ENCODE measurements at regions not wholly inside any gene's neighbourhood (a gene's known extent, or its start where the extent isn't known, plus 50 kb on each side); places are given as distances from the start of the nearest gene placed in this dataset.
"Not testable (repeated sequence)": the region's sequence is repeated elsewhere in the genome, so short reads cannot be mapped to it uniquely, and the experiment has no call there.

GRCh38 chr2:65620026-65620425 lies 187.6 kb upstream of the SPRED2 start:
- Mint-ChIP-seq H3K4me1 (no peaks in the 10 kb centered on the region), H3K36me3 (ENCODE audit: insufficient read depth) (no peaks in the 10 kb centered on the region), H3K4me3 (no peak overlapping the region), H3K27me3 (peaks cover 47% of the 10 kb centered on the region), H3K27ac (ENCODE audit: low read depth) (no peak overlapping the region), H3K9me3 (no peaks in the 10 kb centered on the region)
- DNase-seq (ENCODE audit: low spot score in 2 of 2) (no peak), ATAC-seq (replicated peaks; ENCODE audit: extremely low read depth, poor library complexity, severe bottlenecking) (no peak)

- Mint-ChIP-seq H3K4me1 (no peaks in the 10 kb centered on the region), H3K36me3 (ENCODE audit: insufficient read depth) (no peaks in the 10 kb centered on the region)
These were observed 183.2 kb upstream of the SPRED2 start for GRCh38 chr2:65615602-65616001.

GRCh38 chr2:65613968-65614555 lies 181.7 kb upstream of the SPRED2 start:
- no peaks in the 10 kb centered on the region for H3K4me1 Mint-ChIP-seq
- H3K36me3 Mint-ChIP-seq (ENCODE audit: insufficient read depth), result no peaks in the 10 kb centered on the region
- no peak overlapping the region for H3K27ac Mint-ChIP-seq (ENCODE audit: low read depth)
- DNase-seq (ENCODE audit: low spot score in 2 of 2) (no peak), ATAC-seq (replicated peaks; ENCODE audit: extremely low read depth, poor library complexity, severe bottlenecking) (no peak)
- H3K4me3 Mint-ChIP-seq, result no peak overlapping the region
- H3K9me3 Mint-ChIP-seq, result no peaks in the 10 kb centered on the region
- peaks cover 7% of the 10 kb centered on the region for H3K27me3 Mint-ChIP-seq

More at GRCh38 chr2:65615602-65616001, 183.2 kb upstream of the SPRED2 start:
- Mint-ChIP-seq H3K9me3 (no peaks in the 10 kb centered on the region), H3K27ac (ENCODE audit: low read depth) (no peak overlapping the region), H3K4me3 (no peak overlapping the region), H3K27me3 (peaks cover 16% of the 10 kb centered on the region)
- DNase-seq (ENCODE audit: low spot score in 2 of 2), result no peak
- no peak for ATAC-seq (replicated peaks; ENCODE audit: extremely low read depth, poor library complexity, severe bottlenecking)

- H3K4me1 Mint-ChIP-seq, result no peaks in the 10 kb centered on the region
- no peak overlapping the region for H3K4me3 Mint-ChIP-seq
- DNase-seq (ENCODE audit: low spot score in 2 of 2) (no peak), ATAC-seq (replicated peaks; ENCODE audit: extremely low read depth, poor library complexity, severe bottlenecking) (no peak)
- no peaks in the 10 kb centered on the region for H3K9me3 Mint-ChIP-seq
- H3K27me3 Mint-ChIP-seq, result no peaks in the 10 kb centered on the region
- H3K36me3 Mint-ChIP-seq (ENCODE audit: insufficient read depth), result no peaks in the 10 kb centered on the region
- H3K27ac Mint-ChIP-seq (ENCODE audit: low read depth), result no peak overlapping the region
These were observed 179.1 kb upstream of the SPRED2 start for GRCh38 chr2:65611488-65611887.

- H3K27me3 Mint-ChIP-seq, result no peaks in the 10 kb centered on the region
- no peaks in the 10 kb centered on the region for H3K36me3 Mint-ChIP-seq (ENCODE audit: insufficient read depth)
- H3K9me3 Mint-ChIP-seq, result no peaks in the 10 kb centered on the region
- H3K4me3 Mint-ChIP-seq, result no peak overlapping the region
- ATAC-seq (replicated peaks; ENCODE audit: extremely low read depth, poor library complexity, severe bottlenecking) (no peak), DNase-seq (ENCODE audit: low spot score in 2 of 2) (no peak)
- no peak overlapping the region for H3K27ac Mint-ChIP-seq (ENCODE audit: low read depth)
- no peaks in the 10 kb centered on the region for H3K4me1 Mint-ChIP-seq
These were observed 176.5 kb upstream of the SPRED2 start for GRCh38 chr2:65608916-65609315.

- no peaks in the 10 kb centered on the region for H3K9me3 Mint-ChIP-seq
- no peak for DNase-seq (ENCODE audit: low spot score in 2 of 2)
- ATAC-seq (replicated peaks; ENCODE audit: extremely low read depth, poor library complexity, severe bottlenecking), result no peak
- no peaks in the 10 kb centered on the region for H3K27me3 Mint-ChIP-seq
- no peak overlapping the region for H3K4me3 Mint-ChIP-seq
- no peak overlapping the region for H3K27ac Mint-ChIP-seq (ENCODE audit: low read depth)
- H3K36me3 Mint-ChIP-seq (ENCODE audit: insufficient read depth), result no peaks in the 10 kb centered on the region
- H3K4me1 Mint-ChIP-seq, result no peaks in the 10 kb centered on the region
These were observed 176.1 kb upstream of the SPRED2 start for GRCh38 chr2:65608466-65608865.

- DNase-seq (ENCODE audit: low spot score in 2 of 2) (no peak), ATAC-seq (replicated peaks; ENCODE audit: extremely low read depth, poor library complexity, severe bottlenecking) (no peak)
- Mint-ChIP-seq H3K27me3 (no peaks in the 10 kb centered on the region), H3K27ac (ENCODE audit: low read depth) (no peak overlapping the region), H3K4me1 (no peaks in the 10 kb centered on the region), H3K4me3 (no peak overlapping the region), H3K36me3 (ENCODE audit: insufficient read depth) (no peaks in the 10 kb centered on the region), H3K9me3 (no peaks in the 10 kb centered on the region)
These were observed 175.4 kb upstream of the SPRED2 start for GRCh38 chr2:65607662-65608305.

- Mint-ChIP-seq H3K4me3 (no peak overlapping the region), H3K36me3 (ENCODE audit: insufficient read depth) (no peaks in the 10 kb centered on the region), H3K27ac (ENCODE audit: low read depth) (peak overlapping the region; percentile 6), H3K4me1 (no peaks in the 10 kb centered on the region), H3K9me3 (no peaks in the 10 kb centered on the region), H3K27me3 (no peaks in the 10 kb centered on the region)
- DNase-seq (ENCODE audit: low spot score in 2 of 2) (no peak), ATAC-seq (replicated peaks; ENCODE audit: extremely low read depth, poor library complexity, severe bottlenecking) (no peak)
These were observed 173.3 kb upstream of the SPRED2 start for GRCh38 chr2:65605743-65606058.

- Mint-ChIP-seq H3K27me3 (no peaks in the 10 kb centered on the region), H3K4me1 (no peaks in the 10 kb centered on the region), H3K27ac (ENCODE audit: low read depth) (peak overlapping the region; percentile 6), H3K9me3 (no peaks in the 10 kb centered on the region), H3K4me3 (no peak overlapping the region), H3K36me3 (ENCODE audit: insufficient read depth) (no peaks in the 10 kb centered on the region)
- no peak for ATAC-seq (replicated peaks; ENCODE audit: extremely low read depth, poor library complexity, severe bottlenecking)
- no peak for DNase-seq (ENCODE audit: low spot score in 2 of 2)
These were observed 172.8 kb upstream of the SPRED2 start for GRCh38 chr2:65605058-65605742.

GRCh38 chr2:65604246-65604645 lies 171.8 kb upstream of the SPRED2 start:
- H3K36me3 Mint-ChIP-seq (ENCODE audit: insufficient read depth), result no peaks in the 10 kb centered on the region
- no peaks in the 10 kb centered on the region for H3K4me1 Mint-ChIP-seq
- no peaks in the 10 kb centered on the region for H3K27me3 Mint-ChIP-seq
- H3K4me3 Mint-ChIP-seq, result no peak overlapping the region
- H3K27ac Mint-ChIP-seq (ENCODE audit: low read depth), result no peak overlapping the region
- ATAC-seq (replicated peaks; ENCODE audit: extremely low read depth, poor library complexity, severe bottlenecking) (no peak), DNase-seq (ENCODE audit: low spot score in 2 of 2) (no peak)
- no peaks in the 10 kb centered on the region for H3K9me3 Mint-ChIP-seq

GRCh38 chr2:65602603-65603235 lies 170.3 kb upstream of the SPRED2 start:
- H3K27ac Mint-ChIP-seq (ENCODE audit: low read depth), result no peak overlapping the region
- H3K9me3 Mint-ChIP-seq, result no peaks in the 10 kb centered on the region
- peaks cover 1% of the 10 kb centered on the region for H3K27me3 Mint-ChIP-seq
- DNase-seq (ENCODE audit: low spot score in 2 of 2) (no peak), ATAC-seq (replicated peaks; ENCODE audit: extremely low read depth, poor library complexity, severe bottlenecking) (no peak)
- H3K36me3 Mint-ChIP-seq (ENCODE audit: insufficient read depth), result no peaks in the 10 kb centered on the region
- no peak overlapping the region for H3K4me3 Mint-ChIP-seq
- H3K4me1 Mint-ChIP-seq, result no peaks in the 10 kb centered on the region

GRCh38 chr2:65600871-65601270 lies 168.5 kb upstream of the SPRED2 start:
- ATAC-seq (replicated peaks; ENCODE audit: extremely low read depth, poor library complexity, severe bottlenecking); H3K4me1 Mint-ChIP-seq; H3K4me3 Mint-ChIP-seq; H3K27ac Mint-ChIP-seq (ENCODE audit: low read depth); H3K36me3 Mint-ChIP-seq (ENCODE audit: insufficient read depth); H3K9me3 Mint-ChIP-seq; DNase-seq (ENCODE audit: low spot score in 2 of 2): not testable (repeated sequence)
- H3K27me3 Mint-ChIP-seq, result peaks cover 15% of the 10 kb centered on the region

- not testable (repeated sequence) for H3K9me3 Mint-ChIP-seq; H3K27ac Mint-ChIP-seq (ENCODE audit: low read depth); H3K4me1 Mint-ChIP-seq; ATAC-seq (replicated peaks; ENCODE audit: extremely low read depth, poor library complexity, severe bottlenecking); H3K4me3 Mint-ChIP-seq; H3K36me3 Mint-ChIP-seq (ENCODE audit: insufficient read depth); DNase-seq (ENCODE audit: low spot score in 2 of 2)
- peaks cover 15% of the 10 kb centered on the region for H3K27me3 Mint-ChIP-seq
These were observed 168.0 kb upstream of the SPRED2 start for GRCh38 chr2:65600351-65600750.
